ENCODE measurements at regions not wholly inside any gene's neighbourhood (a gene's known extent, or its start where the extent isn't known, plus 50 kb on each side); places are given as distances from the start of the nearest gene placed in this dataset.
"Not testable (repeated sequence)": the region's sequence is repeated elsewhere in the genome, so short reads cannot be mapped to it uniquely, and the experiment has no call there.

DNA sequence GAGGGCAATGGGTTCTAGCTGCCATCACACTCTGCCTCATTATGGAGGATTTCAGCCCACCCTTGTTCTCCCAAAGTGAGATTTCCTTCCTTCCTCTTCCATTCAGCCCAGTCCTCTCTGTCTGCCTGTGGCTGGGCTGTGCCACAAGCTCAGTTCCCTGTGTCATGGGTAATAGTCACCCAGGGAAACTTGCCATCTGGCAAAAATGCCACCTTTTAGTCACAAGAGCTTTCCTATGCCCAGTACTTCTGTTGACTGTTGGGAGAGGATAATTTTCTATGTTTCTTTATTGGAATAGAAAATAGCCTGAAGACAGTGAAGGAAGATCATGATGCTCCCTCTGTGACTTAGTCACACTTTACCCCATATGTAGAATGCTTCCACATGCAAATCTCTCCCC is 71.4 kb downstream of the TLR4 start:
- DNase-seq = no peak

DNA sequence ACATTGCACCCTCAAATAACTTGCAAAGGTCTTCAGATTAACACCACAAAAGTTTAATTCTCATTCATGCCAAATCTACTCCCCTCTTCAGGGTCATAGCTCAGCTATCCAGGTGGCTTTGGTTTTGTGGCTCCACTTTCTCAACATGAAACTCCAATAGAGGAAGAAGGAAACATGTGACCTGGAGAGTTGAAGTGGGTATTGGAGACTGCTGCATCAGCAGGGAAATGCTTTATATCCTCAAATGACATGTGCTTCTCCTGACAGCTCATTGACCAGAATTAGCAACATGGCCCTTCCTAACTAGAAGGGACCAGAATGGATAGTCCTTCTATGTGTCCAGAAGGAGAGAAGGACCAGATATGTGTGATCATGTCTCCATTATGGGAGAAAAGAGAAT is 73.6 kb downstream of the TLR4 start:
- no peak for DNase-seq

GRCh38 chr9:117779760-117780159 is 75.6 kb downstream of the TLR4 start:
- no peak for DNase-seq

- DNase-seq = peak; percentile 17 to 69
These were observed 79.0 kb downstream of the TLR4 start for GRCh38 chr9:117782931-117783788.

- no peak for DNase-seq
These were observed 79.6 kb downstream of the TLR4 start for GRCh38 chr9:117783828-117784227.

- no peak for DNase-seq
These were observed 80.8 kb downstream of the TLR4 start for GRCh38 chr9:117784996-117785395.

DNA sequence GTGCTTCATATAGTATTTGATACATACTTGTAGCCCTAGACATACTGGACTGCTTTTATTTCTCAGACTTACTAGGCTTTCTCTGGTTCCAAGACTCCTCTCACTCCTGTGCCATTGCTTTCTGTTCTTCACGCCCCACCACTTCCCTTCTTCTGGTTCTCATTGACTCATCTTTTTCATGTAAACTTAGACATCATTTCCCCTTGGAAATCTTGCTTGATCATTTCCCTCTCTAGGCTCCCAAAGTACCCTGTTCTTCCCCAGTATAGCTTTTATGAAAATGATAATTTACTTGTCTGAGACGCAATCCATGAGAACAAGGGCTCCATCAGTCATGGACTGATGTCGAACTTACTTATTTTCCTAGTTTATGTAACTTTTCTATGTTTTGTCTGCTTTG is 83.5 kb downstream of the TLR4 start:
- no peak for DNase-seq

DNA sequence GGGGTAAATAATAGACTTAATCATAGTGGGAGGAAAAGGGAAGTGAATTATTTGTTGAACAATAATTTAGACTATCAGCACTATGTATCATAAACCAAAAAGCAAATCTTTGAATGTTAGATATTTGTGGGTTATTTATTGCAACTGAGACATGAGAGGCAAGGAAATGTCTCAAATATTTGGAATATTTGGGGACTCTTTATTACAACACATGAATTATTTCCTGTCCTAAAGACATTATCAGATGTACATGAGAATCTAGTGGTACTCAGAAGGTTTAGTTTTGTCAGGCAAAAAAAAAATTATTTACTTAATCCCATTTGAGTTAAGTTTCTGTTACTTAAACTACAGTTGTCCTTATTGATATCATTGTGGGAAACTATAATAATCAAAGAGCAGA is 91.1 kb downstream of the TLR4 start:
- DNase-seq = no peak

- DNase-seq = peak; percentile 4 to 17
These were observed 92.5 kb downstream of the TLR4 start for GRCh38 chr9:117796681-117797080.

- DNase-seq = no peak
These were observed 96.2 kb downstream of the TLR4 start for GRCh38 chr9:117800389-117800788.

- no peak for DNase-seq
These were observed 105.5 kb downstream of the TLR4 start for GRCh38 chr9:117809751-117810150.

- DNase-seq = no peak
These were observed 111.1 kb downstream of the TLR4 start for GRCh38 chr9:117815315-117815714.

DNA sequence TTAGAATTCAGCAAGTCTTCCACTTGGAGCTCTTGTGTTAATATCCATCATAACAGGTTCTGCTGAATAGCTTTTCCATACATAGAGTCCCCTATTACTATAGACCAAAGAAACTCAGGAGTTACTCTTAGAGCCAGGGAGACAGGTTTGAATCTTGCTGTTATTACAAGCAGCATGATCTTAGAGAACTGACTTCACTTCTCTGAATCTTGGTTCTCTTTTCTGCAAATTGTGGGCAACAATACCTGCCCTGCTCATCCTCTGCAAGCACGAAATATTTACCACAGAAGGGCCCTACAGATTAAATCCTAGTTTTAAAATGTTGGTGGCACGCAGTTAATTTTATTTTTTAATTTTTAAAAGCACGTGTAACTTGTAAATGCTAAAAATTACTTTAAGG is 111.7 kb downstream of the TLR4 start:
- DNase-seq = no peak

DNA sequence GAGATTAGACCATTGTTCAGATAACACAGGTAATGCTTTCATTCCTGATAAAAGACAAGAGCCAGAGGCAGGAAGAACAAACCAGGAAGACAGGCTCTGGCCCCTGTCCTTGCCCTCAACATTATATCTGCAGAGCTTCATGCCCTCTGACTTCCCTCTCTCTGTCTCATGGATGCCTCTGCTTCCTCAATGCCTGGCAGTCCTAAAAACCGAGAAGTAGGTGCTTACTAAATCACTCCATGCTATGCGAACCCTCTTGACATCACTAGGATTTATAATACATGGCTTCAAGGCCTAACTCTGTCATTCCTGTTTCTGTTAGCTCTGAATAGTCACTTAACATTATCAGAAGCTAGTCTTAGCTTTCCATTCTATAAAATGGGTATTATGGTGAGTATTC is 117.8 kb downstream of the TLR4 start:
- no peak for DNase-seq

DNA sequence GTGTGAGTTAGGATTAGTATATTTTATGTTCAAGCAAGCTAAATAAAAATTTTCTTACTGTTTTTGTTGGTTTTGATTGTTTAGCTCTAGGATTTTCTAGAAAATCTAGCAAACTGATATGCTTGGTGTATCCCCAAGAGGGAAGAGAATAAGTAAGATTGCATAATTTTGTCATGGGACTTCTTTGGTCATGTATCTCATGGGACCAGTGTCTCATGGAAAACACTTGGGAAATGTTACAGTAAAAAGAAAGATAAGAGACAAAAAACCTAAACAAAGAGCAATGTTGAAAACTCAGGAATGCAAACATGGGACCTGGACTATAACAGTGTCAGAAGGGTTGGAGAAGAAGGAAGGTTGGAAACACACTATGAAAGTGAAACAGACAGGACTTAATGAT is 119.4 kb downstream of the TLR4 start:
- no peak for DNase-seq

GRCh38 chr9:117825609-117826347 is 121.6 kb downstream of the TLR4 start:
- DNase-seq = no peak

- no peak for DNase-seq
These were observed 122.6 kb downstream of the TLR4 start for GRCh38 chr9:117826837-117827236.

DNA sequence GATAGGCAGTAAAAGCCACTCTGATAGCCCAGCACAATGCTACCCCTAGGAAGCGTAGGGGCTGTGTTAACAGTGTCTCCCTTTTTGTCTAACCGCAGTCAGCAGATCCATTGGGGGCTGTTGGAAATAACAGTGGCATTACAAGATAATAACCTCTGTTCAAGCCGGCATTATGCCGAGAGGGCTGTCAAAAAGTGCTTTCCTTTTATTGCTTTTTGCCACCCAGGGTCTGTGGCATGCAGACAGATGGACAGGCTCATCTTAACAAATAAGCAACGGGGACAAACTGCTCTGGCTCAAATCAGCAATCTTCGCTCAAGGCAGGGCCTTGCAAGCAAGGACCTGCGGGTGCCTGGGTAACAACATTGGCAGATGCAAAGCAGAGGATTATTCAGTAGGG is 123.3 kb downstream of the TLR4 start:
- DNase-seq = peak in 1 of 2 experiments; percentile 22

DNA sequence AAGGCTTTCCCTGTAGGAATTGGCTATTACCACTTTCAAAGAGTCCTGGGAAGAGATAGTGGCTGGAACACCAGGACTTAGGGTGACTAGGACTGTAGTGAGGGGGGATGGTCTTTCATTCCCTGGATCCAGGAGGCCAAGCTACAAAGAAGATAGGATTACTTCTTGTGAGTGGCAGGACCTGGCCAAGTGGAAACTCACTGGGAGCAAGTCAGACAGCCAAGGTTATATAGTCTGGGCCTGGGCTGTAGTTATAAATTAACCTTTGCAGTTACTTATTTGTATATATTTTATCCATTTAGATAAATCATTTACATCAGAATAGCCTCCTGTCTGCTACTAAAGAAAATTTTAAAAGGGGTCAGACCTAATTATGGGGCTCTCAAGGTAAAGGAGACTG is 124.3 kb downstream of the TLR4 start:
- no peak for DNase-seq

GRCh38 chr9:117835798-117836197 is 131.6 kb downstream of the TLR4 start:
- DNase-seq = no peak

- no peak for DNase-seq
These were observed 135.7 kb downstream of the TLR4 start for GRCh38 chr9:117839862-117840261.

- not testable (repeated sequence) for DNase-seq
These were observed 147.7 kb downstream of the TLR4 start for GRCh38 chr9:117851836-117852461.

DNA sequence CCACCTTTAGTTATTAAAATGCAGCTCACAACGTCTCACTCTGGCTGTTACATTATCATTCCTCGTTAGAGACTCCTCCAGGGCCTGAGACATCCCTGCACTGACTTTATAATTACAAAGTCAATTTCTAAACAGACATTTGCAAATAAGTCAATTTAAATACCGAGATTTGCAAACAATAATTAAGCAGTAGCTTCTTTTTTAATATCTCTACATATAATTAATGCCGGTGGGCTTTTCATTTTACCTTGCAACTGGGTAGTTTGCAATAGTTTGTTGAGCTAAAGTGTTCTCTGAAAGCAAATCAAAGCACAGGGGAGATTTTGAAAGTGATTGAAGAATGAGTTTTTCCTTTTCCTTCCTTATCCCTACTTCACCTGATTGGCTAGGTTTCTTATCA is 154.4 kb downstream of the TLR4 start:
- DNase-seq = no peak

- no peak for DNase-seq
These were observed 156.6 kb downstream of the TLR4 start for GRCh38 chr9:117860849-117861248.

All from NCI-H446 (cell line).